Nephron (organoid): ENCODE measurements at regions not wholly inside any gene's neighbourhood (a gene's known extent, or its start where the extent isn't known, plus 50 kb on each side); places are given as distances from the start of the nearest gene placed in this dataset.
A peak's percentile ranks its signal among the peaks of the same experiment; 100 is the strongest.

Experiments used
- H3K27ac Mint-ChIP-seq, 3 experiments: 2 replicates each; pipeline ENCODE4 v1.8.0; 2020; ENCODE audit warnings: mixed read lengths in 3 of 3, mild to moderate bottlenecking in 2 of 3, moderate library complexity in 1 of 3
- H3K27me3 Mint-ChIP-seq: 2 replicates; pipeline ENCODE4 v1.8.0; 2021; ENCODE audit warnings: low read depth, mild to moderate bottlenecking, moderate library complexity, mixed read lengths
- H3K36me3 Mint-ChIP-seq: 2 replicates; pipeline ENCODE4 v1.8.0; 2020; ENCODE audit warnings: low read depth, mixed read lengths
- H3K4me1 Mint-ChIP-seq: 2 replicates; pipeline ENCODE4 v1.8.0; 2020; ENCODE audit warnings: mixed read lengths
- H3K4me3 Mint-ChIP-seq, 3 experiments: 2 replicates each; pipeline ENCODE4 v1.8.0; 2020; ENCODE audit warnings: mild to moderate bottlenecking in 3 of 3, mixed read lengths in 3 of 3, moderate library complexity in 2 of 3
- H3K9me3 Mint-ChIP-seq: 2 replicates; pipeline ENCODE4 v1.8.0; 2020; ENCODE audit warnings: mixed read lengths
- TF ChIP-seq, protein P1 (sequence below), 3 experiments: fragments of 200-600 bp; sonication (generic); IDR thresholded peaks; one replicate each; pipeline ENCODE4 v1.5.0; 2021; ENCODE audit warnings: antibody characterized with exemption in 3 of 3; ENCODE audit not compliant: unreplicated experiment in 3 of 3

DNA sequence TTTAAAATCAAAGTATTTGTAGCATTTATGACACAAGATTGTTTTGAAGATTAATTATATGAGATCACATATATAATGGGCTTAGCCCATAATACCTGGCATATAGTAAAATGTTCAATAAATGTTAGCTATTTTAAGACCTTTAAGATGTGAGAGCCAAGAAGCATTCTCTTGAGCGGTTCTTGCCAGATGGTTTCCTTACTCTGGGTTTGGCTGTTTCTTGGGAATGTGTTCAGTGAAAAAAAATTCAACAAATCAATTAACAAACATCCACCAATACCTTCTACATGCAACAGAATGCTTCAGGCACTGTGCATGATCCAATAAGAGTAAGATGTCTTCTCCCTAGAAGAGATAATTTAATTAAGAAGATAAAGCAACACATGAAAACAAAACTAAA lies 230.4 kb downstream of the CMPK2 start:
- H3K4me3 Mint-ChIP-seq = no peak overlapping the region
- no peak overlapping the region for H3K27ac Mint-ChIP-seq
- TF ChIP-seq, protein P1, sequence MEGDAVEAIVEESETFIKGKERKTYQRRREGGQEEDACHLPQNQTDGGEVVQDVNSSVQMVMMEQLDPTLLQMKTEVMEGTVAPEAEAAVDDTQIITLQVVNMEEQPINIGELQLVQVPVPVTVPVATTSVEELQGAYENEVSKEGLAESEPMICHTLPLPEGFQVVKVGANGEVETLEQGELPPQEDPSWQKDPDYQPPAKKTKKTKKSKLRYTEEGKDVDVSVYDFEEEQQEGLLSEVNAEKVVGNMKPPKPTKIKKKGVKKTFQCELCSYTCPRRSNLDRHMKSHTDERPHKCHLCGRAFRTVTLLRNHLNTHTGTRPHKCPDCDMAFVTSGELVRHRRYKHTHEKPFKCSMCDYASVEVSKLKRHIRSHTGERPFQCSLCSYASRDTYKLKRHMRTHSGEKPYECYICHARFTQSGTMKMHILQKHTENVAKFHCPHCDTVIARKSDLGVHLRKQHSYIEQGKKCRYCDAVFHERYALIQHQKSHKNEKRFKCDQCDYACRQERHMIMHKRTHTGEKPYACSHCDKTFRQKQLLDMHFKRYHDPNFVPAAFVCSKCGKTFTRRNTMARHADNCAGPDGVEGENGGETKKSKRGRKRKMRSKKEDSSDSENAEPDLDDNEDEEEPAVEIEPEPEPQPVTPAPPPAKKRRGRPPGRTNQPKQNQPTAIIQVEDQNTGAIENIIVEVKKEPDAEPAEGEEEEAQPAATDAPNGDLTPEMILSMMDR (IDR thresholded peaks at IDR 0.05; ENCODE audit: unreplicated experiment in 3 of 3) = no peak
- H3K4me1 Mint-ChIP-seq = peaks cover 19% of the 10 kb centered on the region
- H3K9me3 Mint-ChIP-seq = no peaks in the 10 kb centered on the region
- H3K27me3 Mint-ChIP-seq = no peaks in the 10 kb centered on the region
- H3K36me3 Mint-ChIP-seq = no peaks in the 10 kb centered on the region

DNA sequence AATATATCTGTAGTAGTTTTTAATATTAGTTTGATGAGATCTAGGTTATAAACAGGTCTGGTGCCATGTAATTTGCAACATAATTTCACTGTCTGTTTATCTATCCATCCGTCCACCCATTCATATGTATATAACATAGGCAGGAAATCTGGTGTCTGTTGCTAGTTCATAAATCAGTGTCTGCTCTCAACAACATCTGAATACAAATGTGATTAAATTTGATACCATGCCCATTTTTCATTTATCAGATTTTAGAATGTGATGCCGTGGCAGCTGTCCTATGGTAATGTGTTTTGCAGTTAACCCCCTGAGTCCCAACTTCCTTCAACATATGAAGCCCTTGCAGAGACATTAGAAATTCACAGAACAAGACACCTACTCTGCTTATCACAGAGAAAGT lies 228.4 kb downstream of the CMPK2 start:
- H3K27me3 Mint-ChIP-seq = no peaks in the 10 kb centered on the region
- H3K4me3 Mint-ChIP-seq = no peak overlapping the region
- TF ChIP-seq, protein P1 (IDR thresholded peaks at IDR 0.05; ENCODE audit: unreplicated experiment in 3 of 3) = no peak
- H3K4me1 Mint-ChIP-seq = peaks cover 23% of the 10 kb centered on the region
- peak overlapping the region in 2 of 3 experiments; percentile 15 to 45 for H3K27ac Mint-ChIP-seq
- H3K9me3 Mint-ChIP-seq = peaks cover 2% of the 10 kb centered on the region
- no peaks in the 10 kb centered on the region for H3K36me3 Mint-ChIP-seq

DNA sequence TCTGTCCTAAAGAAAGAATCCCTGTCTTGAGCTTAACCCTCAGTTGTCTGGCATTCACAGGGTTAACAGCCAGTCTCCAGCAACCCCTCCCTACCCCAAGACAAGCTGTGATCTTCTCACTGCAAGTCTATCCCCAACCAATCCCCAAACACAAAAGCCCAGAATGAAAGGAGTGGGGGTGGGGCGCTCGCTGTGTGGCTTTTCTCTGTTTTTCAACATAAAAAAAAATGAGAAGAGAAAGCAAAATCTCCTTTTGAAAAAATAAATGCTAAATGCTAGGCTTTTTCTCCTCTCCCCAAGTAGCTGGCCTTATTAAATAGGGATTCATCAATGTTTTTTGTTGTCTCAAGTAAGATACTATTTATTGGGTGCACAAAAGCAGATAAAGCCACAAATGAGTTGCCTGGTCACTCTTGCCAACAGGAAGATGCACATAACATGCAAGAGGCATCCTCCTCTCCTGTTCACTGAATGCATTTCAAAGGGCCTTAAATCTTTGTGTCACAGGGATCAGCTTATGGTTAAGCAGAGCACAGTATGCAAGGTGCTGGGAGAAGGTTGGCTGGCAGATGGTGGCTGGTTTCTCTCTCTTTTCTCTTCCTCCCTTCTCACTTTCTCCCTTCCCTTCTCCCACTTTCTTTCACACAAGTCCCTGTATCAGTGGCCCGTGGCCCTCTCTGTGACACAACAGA lies 225.6 kb downstream of the CMPK2 start:
- TF ChIP-seq, protein P1 (IDR thresholded peaks at IDR 0.05; ENCODE audit: unreplicated experiment in 3 of 3) = no peak
- peak overlapping the region in 2 of 3 experiments; percentile 36 to 58 for H3K27ac Mint-ChIP-seq
- peaks cover 23% of the 10 kb centered on the region for H3K4me1 Mint-ChIP-seq
- H3K9me3 Mint-ChIP-seq = peaks cover 2% of the 10 kb centered on the region
- no peaks in the 10 kb centered on the region for H3K27me3 Mint-ChIP-seq
- no peak overlapping the region for H3K4me3 Mint-ChIP-seq
- no peaks in the 10 kb centered on the region for H3K36me3 Mint-ChIP-seq

DNA sequence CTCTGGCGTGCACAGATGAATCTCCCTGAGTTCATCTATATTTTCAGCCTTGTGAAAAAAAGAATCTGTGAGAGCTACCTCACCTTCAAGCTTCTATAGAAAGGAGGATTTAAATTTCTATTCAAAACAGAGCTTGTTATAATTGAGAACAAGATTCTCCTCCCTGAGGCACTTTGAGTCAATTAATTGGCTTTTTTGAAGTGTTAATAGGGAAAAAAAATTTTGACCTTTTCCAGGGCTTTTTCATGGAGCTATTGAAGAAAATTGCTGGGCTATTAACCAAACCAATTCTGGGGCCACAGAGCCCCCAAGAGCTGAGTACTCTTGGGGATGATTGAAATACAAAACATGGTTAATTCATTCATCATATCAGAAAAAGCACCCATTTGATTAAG lies 225.1 kb downstream of the CMPK2 start:
- H3K4me3 Mint-ChIP-seq = no peak overlapping the region
- TF ChIP-seq, protein P1 (IDR thresholded peaks at IDR 0.05; ENCODE audit: unreplicated experiment in 3 of 3) = no peak
- no peaks in the 10 kb centered on the region for H3K27me3 Mint-ChIP-seq
- peaks cover 23% of the 10 kb centered on the region for H3K4me1 Mint-ChIP-seq
- H3K9me3 Mint-ChIP-seq = peaks cover 2% of the 10 kb centered on the region
- H3K27ac Mint-ChIP-seq = peak overlapping the region in 1 of 3 experiments; percentile 58
- no peaks in the 10 kb centered on the region for H3K36me3 Mint-ChIP-seq

DNA sequence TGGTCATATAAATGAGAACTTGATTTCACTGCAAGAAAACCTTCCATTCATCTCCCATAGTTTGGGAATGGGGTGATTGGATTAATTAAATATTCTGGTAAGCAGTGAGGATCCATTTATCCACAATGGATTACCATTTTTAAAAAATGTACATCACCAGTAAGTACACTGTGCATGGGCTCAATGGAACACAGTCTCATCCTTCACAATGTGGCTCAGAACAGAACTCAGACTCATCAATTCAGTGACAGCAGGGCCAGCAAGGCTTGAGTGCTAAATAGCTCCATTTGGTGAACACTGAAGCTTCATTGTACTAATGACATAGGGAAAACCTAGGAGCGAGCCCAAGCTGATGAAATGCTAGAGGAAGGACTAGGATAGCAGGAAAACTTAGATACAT lies 223.8 kb downstream of the CMPK2 start:
- H3K9me3 Mint-ChIP-seq = peaks cover 2% of the 10 kb centered on the region

More for the DNA sequence above, 223.8 kb downstream of the CMPK2 start:
- no peaks in the 10 kb centered on the region for H3K36me3 Mint-ChIP-seq
- H3K4me3 Mint-ChIP-seq = no peak overlapping the region
- H3K27me3 Mint-ChIP-seq = no peaks in the 10 kb centered on the region
- no peak overlapping the region for H3K27ac Mint-ChIP-seq
- TF ChIP-seq, protein P1 (IDR thresholded peaks at IDR 0.05; ENCODE audit: unreplicated experiment in 3 of 3) = no peak
- peaks cover 33% of the 10 kb centered on the region for H3K4me1 Mint-ChIP-seq
